ENCODE measurements at regions not wholly inside any gene's neighbourhood (a gene's known extent, or its start where the extent isn't known, plus 50 kb on each side); places are given as distances from the start of the nearest gene placed in this dataset.

DNA sequence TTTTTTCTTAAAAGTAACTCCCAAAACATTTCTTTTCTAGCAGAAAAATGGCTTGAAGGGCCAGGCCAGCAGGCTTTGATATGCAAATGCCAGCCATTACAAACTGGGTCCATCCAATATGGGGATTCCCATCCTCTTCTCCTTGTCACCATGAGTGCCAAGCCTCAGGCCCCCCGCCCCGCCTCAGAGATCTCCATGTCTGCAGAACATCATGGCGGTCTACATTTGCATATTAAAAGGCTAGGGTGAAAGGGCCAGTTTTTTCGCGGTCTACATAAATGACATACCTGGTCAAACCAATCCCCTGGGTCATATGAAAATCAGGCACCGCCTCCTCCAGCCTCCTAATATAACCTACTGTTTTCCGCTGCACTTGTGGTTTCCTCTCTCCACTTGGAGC, 1327.6 kb downstream of the UQCRFS1 start:
- TF ChIP-seq YY1 (IDR thresholded peaks at IDR 0.05; ENCODE audit: insufficient read depth, insufficient read length): peak; percentile 37
- TF ChIP-seq ZNF274 (IDR thresholded peaks at IDR 0.05; ENCODE audit: low read depth, low read length): no peak

Measured in NT2/D1 (cell line).